ENCODE measurements at regions not wholly inside any gene's neighbourhood (a gene's known extent, or its start where the extent isn't known, plus 50 kb on each side); places are given as distances from the start of the nearest gene placed in this dataset.
"Not testable (repeated sequence)": the region's sequence is repeated elsewhere in the genome, so short reads cannot be mapped to it uniquely, and the experiment has no call there.

DNA sequence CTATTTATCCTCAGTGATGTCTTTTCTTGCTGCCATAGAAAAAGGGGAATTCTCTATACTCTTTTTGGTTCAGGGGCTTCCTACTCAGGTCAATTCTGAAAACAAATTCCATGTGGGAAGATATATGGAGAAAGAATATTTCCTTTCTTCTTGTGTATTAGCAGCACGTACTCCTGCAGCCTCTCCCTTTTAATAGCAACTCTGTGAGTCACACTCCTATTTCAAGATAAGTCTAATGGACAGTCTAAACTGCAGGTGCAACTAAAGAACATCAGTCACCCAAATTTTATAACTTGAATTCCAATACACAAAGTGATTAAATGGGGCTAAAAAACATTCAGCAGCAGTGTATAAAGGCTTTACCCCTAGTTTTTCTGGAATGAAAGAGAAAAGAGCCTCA lies 942.2 kb downstream of the CNTNAP5 start:
- DNase-seq (ENCODE audit: low spot score), result peak; percentile 6

DNA sequence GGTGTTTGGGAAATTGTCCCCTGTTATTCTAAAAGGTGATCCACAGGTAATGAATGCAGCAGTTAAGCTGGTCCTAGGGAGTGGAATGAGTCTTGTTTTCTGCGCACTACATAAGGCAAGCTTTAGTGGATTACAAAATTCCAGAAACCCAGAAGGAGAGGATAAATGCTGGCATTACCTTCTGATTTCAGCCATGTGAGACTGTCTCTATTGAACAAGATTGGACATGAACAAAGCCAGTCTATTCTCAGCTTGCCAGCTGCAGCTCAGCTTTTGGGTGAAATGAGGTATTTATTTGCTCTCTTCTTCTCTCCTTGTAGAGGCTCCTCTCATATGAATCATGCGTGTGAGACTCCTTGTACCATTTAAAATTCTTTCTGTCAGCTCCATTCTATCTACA lies 944.9 kb downstream of the CNTNAP5 start:
- DNase-seq (ENCODE audit: low spot score), result no peak

DNA sequence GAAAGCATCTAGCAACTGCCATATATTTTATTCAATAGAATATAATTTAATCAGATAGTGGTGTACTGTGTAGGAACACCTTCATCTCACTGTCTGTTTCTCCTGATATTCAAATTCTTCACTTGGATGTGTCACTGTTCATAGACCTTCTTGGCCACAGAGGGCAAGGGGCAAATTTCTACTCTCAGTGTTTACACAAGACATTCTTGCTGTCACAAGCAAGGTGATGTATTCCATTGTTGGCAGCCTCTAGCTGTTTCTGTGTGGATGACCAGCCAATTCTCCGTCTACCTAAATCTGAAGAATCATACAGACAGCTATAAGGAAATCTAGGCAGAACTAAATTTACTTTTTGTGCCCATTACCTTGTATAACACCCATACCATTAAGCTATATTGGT lies 948.3 kb downstream of the CNTNAP5 start:
- DNase-seq (ENCODE audit: low spot score), result peak; percentile 81

DNA sequence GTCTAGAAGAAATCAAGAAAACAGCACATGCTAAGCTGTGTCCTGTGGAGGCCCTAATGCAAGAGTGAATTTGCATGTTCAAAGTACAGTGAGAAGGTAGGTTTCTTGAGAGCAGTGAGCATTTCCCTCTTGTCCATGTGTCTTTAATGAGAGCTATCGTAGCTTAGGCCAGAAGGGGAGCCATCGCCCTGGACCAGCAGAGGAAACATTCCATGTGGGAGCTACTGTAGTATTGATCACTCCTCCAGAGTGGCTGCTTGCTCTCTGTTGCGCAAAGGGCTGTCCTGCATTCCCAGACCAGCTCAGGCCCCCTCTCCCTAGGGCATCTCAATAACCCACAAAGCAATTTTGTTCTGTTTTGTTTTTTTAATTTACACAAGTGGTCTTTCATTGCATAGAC lies 950.1 kb downstream of the CNTNAP5 start:
- DNase-seq (ENCODE audit: low spot score), result no peak

DNA sequence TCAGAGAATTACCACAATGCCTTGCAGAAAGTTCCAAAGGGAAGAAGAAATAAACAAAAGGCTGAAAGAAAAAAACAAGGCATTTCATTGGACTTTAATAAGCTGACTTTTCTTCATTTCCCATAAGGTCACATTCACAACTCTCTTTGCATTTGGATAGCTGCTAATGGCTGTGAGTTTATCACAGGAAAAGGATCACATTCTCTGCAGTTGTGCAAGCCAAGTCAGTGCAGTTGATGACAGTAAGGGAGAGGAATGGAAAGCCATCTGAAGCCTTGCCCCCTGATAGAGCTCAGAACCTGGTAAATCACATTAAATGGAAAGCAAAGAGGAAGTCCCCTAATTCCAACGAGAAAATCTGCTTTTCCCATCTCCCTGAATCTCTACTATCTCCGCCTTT lies 950.6 kb downstream of the CNTNAP5 start:
- no peak for DNase-seq (ENCODE audit: low spot score)

DNA sequence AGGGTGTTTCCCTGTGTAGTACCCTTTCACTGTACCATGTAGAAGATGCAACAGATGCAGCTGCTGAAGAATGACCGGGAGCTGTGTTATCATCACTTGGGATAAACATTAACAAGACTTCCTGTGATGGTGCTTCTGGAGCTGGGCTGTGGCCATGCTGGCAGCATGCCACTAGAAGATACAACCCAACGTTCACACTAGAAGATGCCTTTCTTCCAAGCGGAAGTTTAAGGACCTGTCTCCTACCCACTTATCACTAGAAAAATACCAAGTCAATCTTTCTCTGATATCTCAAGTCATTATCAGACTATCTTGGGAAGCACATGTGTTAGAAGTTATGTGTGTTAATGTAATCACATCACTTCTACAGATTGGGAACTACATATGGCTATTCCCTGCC lies 953.5 kb downstream of the CNTNAP5 start:
- peak; percentile 73 for DNase-seq (ENCODE audit: low spot score)

DNA sequence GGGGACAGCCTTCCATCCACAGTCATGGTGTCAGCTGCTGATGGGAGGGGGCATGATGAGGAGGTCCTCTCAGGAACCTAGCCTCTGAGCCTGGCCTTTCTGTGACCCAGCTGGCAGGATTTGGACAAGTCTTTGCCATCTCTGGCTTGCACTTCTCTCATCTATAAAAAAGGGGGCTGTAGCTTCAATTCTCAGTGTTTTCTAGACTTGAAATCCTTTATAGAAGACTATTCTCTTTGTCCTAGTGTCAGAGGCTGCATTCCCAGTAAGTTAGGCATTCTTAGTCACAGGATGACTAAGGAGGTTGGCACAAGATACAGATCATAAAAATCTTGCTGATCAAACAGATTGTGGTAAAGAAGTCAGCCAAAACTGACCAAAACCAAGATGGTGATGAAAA lies 958.5 kb downstream of the CNTNAP5 start:
- peak; percentile 91 for DNase-seq (ENCODE audit: low spot score)

DNA sequence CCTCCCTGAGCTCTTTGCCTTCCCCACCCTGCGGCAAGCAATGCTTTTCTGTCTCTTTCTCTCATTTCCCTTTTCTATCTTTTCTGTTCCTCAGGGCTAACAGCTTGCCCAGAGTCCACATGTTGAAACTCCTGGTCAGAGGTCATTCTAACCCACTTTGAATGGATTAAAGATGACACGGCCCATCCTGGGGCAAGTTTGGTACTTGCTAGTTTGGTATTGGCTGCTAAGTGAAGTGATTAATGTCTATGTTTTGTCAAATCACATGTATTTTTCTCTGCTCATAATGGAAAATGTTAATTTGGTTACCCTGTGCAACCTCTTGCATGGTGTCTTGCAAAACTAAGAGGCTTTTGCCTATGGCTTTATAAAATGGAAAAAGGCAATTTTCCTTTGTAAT lies 960.2 kb downstream of the CNTNAP5 start:
- DNase-seq (ENCODE audit: low spot score), result no peak

DNA sequence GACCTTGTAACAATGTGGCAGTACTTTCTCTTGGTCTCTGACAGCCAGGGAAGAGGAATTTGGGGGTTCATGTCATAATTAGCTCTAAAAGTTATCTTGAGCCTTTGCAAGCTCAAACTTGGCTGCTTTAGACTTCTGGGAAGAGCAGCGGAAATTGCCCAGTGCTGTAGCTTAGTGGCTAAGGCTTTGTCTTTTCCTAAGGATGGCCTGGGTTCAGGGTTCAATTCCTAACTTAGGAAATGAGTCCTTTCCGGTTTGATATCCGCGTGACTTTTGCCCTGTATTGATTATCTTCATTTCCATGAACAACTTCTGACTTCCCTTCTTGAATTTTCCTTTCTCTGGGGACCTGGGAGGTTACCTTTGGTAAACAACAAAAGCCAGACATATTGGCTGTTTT lies 961.0 kb downstream of the CNTNAP5 start:
- no peak for DNase-seq (ENCODE audit: low spot score)

DNA sequence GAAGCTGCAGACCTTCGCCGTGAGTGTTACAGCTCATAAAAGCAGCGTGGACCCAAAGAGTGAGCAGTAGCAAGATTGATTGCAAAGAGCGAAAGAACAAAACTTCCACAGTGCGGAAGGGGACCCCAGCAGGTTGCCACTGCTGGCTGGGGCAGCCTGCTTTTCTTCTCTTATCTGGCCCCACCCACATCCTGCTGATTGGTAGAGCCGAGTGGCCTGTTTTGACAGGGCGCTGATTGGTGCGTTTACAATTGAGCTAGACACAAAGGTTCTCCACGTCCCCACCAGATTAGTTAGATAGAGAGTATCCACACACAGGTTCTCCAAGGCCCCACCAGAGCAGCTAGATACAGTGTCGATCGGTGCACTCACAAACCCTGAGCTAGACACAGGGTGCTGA lies 961.8 kb downstream of the CNTNAP5 start:
- DNase-seq (ENCODE audit: low spot score), result not testable (repeated sequence)

DNA sequence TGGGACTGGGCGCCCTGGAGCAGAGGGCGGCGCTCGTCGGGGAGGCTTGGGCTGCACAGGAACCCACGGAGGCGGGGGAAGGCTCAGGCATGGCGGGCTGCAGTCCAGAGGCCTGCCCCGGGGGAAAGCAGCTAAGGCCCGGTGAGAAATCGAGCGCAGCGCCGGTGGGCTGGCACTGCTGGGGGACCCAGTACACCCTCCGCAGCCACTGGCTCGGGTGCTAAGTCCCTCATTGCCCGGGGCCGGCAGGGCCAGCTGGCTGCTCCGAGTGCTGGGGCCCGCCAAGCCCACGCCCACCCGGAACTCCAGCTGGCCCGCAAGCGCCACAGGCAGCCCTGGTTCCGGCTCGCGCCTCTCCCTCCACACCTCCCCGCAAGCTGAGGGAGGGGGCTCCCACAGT lies 962.3 kb downstream of the CNTNAP5 start:
- not testable (repeated sequence) for DNase-seq (ENCODE audit: low spot score)

DNA sequence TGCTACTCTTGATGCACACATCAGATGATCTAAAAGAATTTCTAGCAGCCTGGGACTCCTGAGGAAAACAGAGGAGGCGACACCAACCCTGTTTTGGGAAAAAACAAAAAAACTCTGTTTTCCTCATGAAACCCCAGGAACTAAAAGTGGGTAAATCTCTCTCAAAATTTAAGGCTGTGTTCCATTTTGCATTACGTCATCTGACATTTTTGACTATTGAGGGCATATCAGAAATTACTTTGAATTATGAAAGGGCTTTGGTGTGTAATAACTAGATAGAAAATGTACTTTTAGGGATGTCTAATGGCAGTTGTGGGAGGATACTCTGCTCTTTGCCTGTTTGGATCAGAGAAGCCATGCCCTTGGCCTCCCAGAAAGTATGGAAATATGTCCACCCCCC lies 963.0 kb downstream of the CNTNAP5 start:
- DNase-seq (ENCODE audit: low spot score), result no peak

DNA sequence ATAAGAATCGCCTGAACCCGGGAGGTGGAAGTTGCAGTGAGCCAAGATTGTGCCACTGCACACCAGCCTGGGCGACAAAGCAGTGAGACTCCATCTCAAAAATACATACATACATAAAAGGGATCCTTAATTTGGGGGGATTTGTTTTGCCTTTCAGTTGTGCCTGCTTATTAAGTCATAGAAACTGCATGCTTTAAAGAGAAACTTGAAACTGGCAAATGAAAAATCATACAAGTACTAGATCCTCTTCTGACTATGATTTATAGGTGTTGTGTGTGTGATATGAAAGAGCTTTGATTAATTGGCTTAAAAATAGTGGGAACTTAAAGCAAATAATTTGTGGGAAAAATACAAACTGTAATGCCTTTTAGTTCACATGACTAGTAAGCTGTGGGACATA lies 963.7 kb downstream of the CNTNAP5 start:
- no peak for DNase-seq (ENCODE audit: low spot score)

DNA sequence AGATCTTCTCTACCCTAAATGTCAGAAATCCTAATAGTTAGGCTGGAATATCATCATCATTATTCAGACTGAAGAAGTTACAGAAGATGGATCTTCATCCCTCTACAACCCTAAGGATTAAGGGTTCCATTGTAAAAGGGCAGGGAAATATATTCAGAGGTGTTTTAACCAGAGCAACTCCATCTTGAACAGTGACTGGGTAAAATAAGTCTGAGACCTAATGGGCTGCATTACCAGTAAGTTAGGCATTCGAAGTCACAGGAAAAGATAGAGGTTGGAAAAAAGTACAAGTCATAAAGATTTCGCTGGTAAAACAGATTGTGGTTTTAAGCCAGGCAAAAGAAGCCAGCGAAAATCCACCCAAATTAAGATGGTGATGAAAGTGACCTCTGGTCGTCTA lies 968.7 kb downstream of the CNTNAP5 start:
- no peak for DNase-seq (ENCODE audit: low spot score)

DNA sequence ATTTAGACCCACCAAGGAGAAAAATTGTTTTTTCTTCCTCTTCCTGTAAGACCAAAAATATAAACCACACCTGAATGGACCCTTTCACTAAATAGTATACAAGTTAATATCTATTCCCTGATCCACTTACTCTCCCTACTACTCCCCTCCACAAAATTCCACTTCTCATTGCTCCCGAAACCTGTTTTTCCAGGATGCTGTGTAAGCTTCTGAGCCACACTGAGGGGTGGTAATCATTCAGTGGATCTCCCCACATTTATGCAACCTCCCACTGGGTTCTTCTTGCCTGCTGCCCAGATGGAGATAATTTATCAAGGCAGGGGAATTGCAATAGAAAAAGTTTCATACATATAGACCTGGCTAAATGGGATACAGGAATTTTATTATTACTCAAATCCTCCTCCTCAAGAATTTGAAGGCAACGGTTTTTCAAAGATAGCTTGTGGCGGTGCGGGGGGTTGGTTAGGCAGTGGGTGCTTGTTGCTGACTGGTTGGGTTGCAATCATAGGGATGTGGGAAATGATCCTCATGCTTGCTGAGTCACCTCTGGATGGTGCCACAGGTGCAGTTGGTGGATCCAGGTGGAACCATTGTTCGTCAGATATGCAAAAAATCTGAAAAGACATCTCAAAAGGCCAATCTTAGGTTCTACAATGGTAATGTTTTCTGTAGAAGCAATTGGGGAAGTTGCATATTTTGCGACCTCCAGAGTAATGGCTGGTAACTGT lies 970.3 kb downstream of the CNTNAP5 start:
- DNase-seq (ENCODE audit: low spot score), result no peak

DNA sequence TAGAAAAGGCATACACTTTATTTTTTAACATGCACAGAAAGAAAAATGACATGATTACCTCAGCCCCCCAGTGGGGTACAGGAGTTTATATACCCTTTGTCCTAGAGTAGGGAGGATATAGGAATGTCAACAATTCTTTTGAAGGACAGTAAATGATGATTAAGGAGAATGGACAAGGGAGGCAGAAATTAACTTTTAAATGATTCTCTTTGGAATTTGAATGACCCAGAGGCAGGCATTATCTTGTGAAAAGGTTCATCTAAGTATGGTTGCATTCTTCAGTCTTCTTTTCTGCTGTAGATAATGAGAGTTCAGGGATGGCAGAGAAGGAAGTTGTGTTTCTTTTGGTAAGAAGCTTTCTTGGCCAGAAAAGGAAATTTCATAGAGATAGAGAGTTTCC lies 971.3 kb downstream of the CNTNAP5 start:
- DNase-seq (ENCODE audit: low spot score), result no peak

DNA sequence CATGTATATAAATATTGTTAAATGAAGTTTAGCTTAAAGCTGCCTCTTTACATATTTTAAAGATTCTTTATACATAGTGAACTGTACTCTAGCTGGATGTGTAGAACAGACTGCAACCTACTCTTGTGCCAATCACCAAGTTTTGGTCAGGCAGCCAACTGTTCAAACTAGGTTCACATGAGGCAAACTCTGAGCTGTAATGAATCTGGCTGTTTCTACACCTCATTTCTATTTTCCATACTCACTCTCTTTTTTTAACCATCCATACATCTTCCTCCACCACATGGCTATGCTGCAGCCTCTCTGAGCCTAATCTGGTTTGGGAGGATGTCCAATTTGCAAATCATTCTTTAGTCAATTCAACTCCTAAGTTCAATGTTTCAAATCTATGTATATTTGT lies 974.8 kb downstream of the CNTNAP5 start:
- no peak for DNase-seq (ENCODE audit: low spot score)

DNA sequence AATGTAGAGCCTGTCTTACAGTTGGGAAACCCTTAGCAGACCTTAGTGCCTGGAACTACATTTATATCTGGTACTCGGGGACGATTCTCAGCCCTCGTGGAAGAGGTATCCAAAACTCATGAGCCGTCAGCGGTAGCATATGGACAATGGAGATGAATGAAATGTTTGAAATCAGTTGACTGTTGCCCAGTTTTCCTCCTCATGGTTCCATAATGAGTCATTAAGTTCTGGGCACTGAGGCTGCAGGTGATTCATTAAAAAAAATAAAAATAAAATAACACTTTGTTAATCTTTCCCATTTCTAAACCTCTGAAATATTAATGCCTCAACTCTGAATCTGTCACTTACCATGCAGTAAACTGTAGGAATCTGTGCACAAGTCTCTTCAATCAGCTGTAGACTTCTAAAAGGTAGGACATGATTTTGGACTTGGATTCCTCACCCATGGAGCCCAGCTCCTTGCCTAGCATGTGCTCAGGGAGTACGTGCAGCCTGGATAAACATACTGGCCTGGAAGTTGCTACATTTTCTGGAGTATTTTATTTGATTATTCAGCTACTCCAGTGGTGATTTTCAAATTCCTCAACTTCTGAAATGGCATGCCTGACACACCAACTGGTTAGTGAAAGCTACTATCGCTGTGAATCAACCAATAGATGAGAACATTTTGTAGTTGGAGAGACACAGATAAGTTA lies 979.2 kb downstream of the CNTNAP5 start:
- DNase-seq (ENCODE audit: low spot score), result peak; percentile 71

DNA sequence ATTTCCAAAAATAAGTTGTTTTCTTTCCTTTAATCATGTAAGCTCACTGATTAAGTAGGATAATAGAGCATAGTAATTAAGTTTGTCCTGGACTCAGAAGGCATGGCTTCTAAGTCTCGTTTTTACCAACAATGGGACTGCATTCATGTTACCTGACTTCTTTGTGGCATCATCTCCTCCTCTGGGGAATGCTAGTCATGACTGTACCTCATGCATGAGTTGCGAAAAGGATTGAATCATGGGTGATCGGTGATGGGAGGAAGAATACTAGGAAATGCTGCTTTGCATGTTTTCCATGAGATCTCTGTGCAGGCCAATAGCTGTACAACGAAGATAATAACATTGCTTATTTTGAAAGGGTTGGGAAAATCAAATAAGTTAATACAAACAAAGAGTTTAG lies 981.6 kb downstream of the CNTNAP5 start:
- DNase-seq (ENCODE audit: low spot score), result peak; percentile 64

DNA sequence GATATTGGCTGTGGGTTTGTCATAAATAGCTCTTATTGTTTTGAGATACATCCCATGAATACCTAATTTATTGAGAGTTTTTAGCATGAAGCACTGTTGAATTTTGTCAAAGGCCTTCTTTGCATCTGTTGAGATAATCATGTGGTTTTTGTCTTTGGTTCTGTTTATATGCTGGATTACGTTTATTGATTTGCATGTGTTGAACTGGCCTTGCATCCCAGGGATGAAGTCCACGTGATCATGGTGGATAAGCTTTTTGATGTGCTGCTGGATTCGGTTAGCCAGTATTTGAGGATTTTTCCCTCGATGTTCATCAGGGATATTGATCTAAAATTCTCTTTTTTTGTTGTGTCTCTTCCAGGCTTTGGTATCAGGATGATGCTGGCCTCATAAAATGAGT lies 1003.6 kb downstream of the CNTNAP5 start:
- not testable (repeated sequence) for DNase-seq (ENCODE audit: low spot score)

DNA sequence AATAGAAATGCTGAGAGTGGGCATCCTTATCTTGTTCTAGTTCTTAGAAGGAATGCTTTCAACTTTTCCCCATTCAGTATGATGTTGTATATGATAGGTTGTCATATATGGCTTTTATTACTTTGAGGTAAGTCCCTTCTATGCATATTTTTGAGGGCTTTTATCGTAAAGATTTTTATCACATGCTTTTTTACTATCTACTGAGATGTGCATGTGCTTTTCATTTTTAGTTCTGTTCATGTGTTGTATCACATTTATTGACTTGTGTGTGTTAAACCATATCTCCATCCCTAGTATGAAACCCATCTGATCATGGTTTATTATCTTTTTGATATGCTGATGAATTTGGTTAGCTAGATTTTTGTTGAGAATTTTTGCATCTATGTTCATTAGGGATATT lies 1008.8 kb downstream of the CNTNAP5 start:
- DNase-seq (ENCODE audit: low spot score), result no peak

DNA sequence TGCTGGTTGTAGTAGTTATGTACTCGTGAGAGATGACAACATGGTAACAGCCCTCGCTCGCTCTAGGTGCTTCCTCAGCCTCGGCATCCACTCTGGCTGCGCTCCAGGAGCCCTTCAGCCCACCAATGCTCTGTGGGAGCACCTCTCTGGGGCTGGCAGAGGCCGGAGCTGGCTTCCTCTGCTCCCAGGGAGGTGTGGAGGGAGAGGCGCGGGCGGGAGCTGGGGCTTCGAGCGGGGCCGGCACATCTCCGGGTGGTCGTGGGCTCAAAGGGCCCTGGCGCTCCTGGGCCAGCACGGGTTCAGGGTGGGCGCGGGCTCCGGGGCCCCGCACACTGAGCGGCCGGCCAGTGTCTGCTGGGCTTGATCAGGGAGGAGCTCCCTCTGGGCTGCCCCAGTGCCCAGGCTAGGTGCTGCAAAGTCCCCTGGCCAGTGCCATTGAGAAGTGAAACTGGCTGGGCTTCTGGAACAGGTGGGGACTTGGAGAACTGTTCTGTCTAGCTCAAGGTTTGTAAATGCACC lies 1012.1 kb downstream of the CNTNAP5 start:
- no peak for DNase-seq (ENCODE audit: low spot score)

DNA sequence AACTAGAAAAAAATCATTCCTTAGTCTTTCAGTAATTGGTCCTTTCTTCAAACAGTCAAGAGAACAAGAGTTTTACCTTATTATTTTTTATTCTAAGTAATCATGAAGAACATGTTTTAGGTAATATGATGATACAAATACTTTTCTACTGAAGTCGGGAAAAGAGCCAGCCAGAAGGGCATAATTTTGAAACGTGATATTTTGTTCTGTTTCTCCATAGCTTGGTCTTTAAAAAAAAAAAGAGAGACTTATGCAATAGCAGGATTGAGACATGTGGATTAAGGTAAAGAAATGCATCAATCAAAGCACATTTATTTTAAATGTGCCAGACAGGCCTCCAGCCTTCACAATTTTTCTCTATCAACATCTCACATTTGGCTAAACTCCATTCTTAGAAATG lies 1016.8 kb downstream of the CNTNAP5 start:
- no peak for DNase-seq (ENCODE audit: low spot score)

DNA sequence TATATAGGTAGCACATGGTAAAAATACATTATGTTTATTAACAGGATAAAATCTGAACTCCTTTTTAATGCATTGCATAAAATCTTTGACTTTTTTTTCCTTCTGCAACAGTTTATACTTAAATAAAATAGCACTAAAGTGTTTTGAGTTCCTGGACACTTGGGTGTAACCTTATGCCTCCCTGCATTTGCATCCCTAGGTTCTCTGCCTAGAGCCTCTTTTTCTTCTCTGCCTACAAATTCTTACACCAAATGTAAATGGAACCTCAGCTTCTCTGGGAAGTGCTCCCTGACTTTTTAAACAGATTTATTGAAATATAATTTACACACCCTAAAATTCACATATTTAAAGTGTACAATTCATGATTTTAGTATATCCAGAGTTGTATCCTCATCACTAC lies 1017.6 kb downstream of the CNTNAP5 start:
- no peak for DNase-seq (ENCODE audit: low spot score)

Measured in kidney tubule cell (primary cell).